Keratinocyte (primary cell): ENCODE measurements at regions not wholly inside any gene's neighbourhood (a gene's known extent, or its start where the extent isn't known, plus 50 kb on each side); places are given as distances from the start of the nearest gene placed in this dataset.

Experiments
- DNase-seq: peaks from one replicate; pipeline ENCODE4 v3.0.0-alpha.2; 2011; ENCODE audit warnings: low read depth, missing footprints, low spot score
- FAIRE-seq: peaks from 2 replicates; lab custom pipeline; 2011; peaks lifted over from hg19 to GRCh38; lab: Jason Lieb, UNC
- H2AFZ ChIP-seq: 2 replicates; pipeline ENCODE4 v1.6.0; 2012; ENCODE audit warnings: low read length, control low read depth, inconsistent platforms; ENCODE audit not compliant: control insufficient read depth
- H3K27ac ChIP-seq: 2 replicates; pipeline ENCODE4 v1.5.1; 2011; ENCODE audit warnings: low read length; ENCODE audit not compliant: control insufficient read depth, insufficient read depth
- H3K27me3 ChIP-seq: 3 replicates; pipeline ENCODE4 v1.6.0; 2011; ENCODE audit warnings: low read length; ENCODE audit not compliant: control insufficient read depth, insufficient read depth; ENCODE audit errors: extremely low read depth
- H3K36me3 ChIP-seq, 2 experiments: 2 replicates in 1 of 2; 3 replicates in 1 of 2; pipeline ENCODE4 v1.5.1; 2011; ENCODE audit warnings: low read length in 2 of 2, mild to moderate bottlenecking in 1 of 2; ENCODE audit not compliant: control insufficient read depth in 2 of 2, insufficient read depth in 2 of 2; ENCODE audit errors: extremely low read depth in 1 of 2
- H3K4me1 ChIP-seq: 3 replicates; pipeline ENCODE4 v1.5.1; 2011; ENCODE audit warnings: low read length; ENCODE audit not compliant: control insufficient read depth, insufficient read depth; ENCODE audit errors: extremely low read depth
- H3K4me2 ChIP-seq: 3 replicates; pipeline ENCODE4 v1.6.0; 2011; ENCODE audit warnings: low read depth, low read length; ENCODE audit not compliant: control insufficient read depth, insufficient read depth; ENCODE audit errors: extremely low read depth
- H3K4me3 ChIP-seq, 3 experiments: fragments of 200-600 bp in 1 of 3; sonication (generic) in 1 of 3; 2 replicates in 2 of 3; 3 replicates in 1 of 3; pipeline ENCODE4 v1.5.1; 2011 to 2016; ENCODE audit warnings: low read length in 3 of 3, mild to moderate bottlenecking in 3 of 3, control low read depth in 2 of 3, inconsistent platforms in 1 of 3, low read depth in 1 of 3, mixed read lengths in 1 of 3, mixed run types in 1 of 3, moderate library complexity in 1 of 3; ENCODE audit not compliant: control insufficient read depth in 2 of 3, insufficient read depth in 2 of 3; ENCODE audit errors: extremely low read depth in 1 of 3
- H3K79me2 ChIP-seq: 2 replicates; pipeline ENCODE4 v1.6.0; 2012; ENCODE audit warnings: low read length; ENCODE audit not compliant: control insufficient read depth, insufficient read depth
- H3K9ac ChIP-seq: 3 replicates; pipeline ENCODE4 v1.6.0; 2011; ENCODE audit warnings: low read length; ENCODE audit not compliant: control insufficient read depth, insufficient read depth; ENCODE audit errors: extremely low read depth
- H3K9me1 ChIP-seq: 3 replicates; pipeline ENCODE4 v1.6.0; 2011; ENCODE audit warnings: low read length; ENCODE audit not compliant: control insufficient read depth, insufficient read depth; ENCODE audit errors: extremely low read depth
- H3K9me3 ChIP-seq: 2 replicates; pipeline ENCODE4 v1.5.1; 2012; ENCODE audit warnings: low read depth, low read length; ENCODE audit not compliant: control insufficient read depth
- H4K20me1 ChIP-seq: 3 replicates; pipeline ENCODE4 v1.6.0; 2011; ENCODE audit warnings: low read length; ENCODE audit not compliant: control insufficient read depth, insufficient read depth; ENCODE audit errors: extremely low read depth
- CTCF ChIP-seq, 3 experiments: IDR thresholded peaks in 1 of 3; conservative IDR thresholded peaks in 1 of 3; optimal IDR thresholded peaks in 1 of 3; 2 replicates in 2 of 3; 3 replicates in 1 of 3; pipeline versions ENCODE3 to v1.5.1; 2011; ENCODE audit warnings: low read length in 3 of 3, mild to moderate bottlenecking in 3 of 3, moderate library complexity in 2 of 3, control low read depth in 1 of 3, inconsistent platforms in 1 of 3; ENCODE audit not compliant: insufficient read depth in 2 of 3; ENCODE audit errors: extremely low read depth in 1 of 3
- EZH2 ChIP-seq: IDR thresholded peaks from one replicate; pipeline ENCODE4 v1.6.1; 2012; ENCODE audit warnings: inconsistent platforms, mild to moderate bottlenecking, low read length, moderate library complexity
- dilution Hi-C: fragments of 300-500 bp; cut with MboI; formaldehyde crosslinking; loops from one replicate; pipeline ENCODE4 v1.7.0; 2020; ENCODE audit warnings: low sequenced_read_pairs; ENCODE audit not compliant: extremely low pct_ligation_motif_present

- DNase-seq (no peak), FAIRE-seq (no peak)
- Histone ChIP-seq H3K27ac (no peak overlapping the region), H4K20me1 (no peaks in the 10 kb centered on the region), H3K9me1 (no peaks in the 10 kb centered on the region), H3K27me3 (no peaks in the 10 kb centered on the region), H3K4me2 (no peak overlapping the region), H3K4me3 (no peak overlapping the region), H3K4me1 (no peaks in the 10 kb centered on the region), H3K9me3 (no peaks in the 10 kb centered on the region), H2AFZ (no peak overlapping the region), H3K79me2 (no peaks in the 10 kb centered on the region), H3K36me3 (no peaks in the 10 kb centered on the region), H3K9ac (no peak overlapping the region)
- TF ChIP-seq EZH2 = no peak
- no peak for TF ChIP-seq CTCF (optimal IDR thresholded peaks at IDR 0.05 in 1 of 3, IDR thresholded peaks at IDR 0.05 in 1 of 3, conservative IDR thresholded peaks at IDR 0.05 in 1 of 3; ENCODE audit: extremely low read depth in 1 of 3, insufficient read depth in 2 of 3, low read length in 3 of 3)
- dilution Hi-C loops = no loop called here
These were observed 261.6 kb downstream of the PLPP3 start for GRCh38 chr1:56317722-56318121.

GRCh38 chr1:56315293-56315942, 263.9 kb downstream of the PLPP3 start:
- no peak for TF ChIP-seq CTCF (optimal IDR thresholded peaks at IDR 0.05 in 1 of 3, IDR thresholded peaks at IDR 0.05 in 1 of 3, conservative IDR thresholded peaks at IDR 0.05 in 1 of 3; ENCODE audit: extremely low read depth in 1 of 3, insufficient read depth in 2 of 3, low read length in 3 of 3)
- no peak for TF ChIP-seq EZH2
- H3K4me1 ChIP-seq = no peaks in the 10 kb centered on the region

More at GRCh38 chr1:56315293-56315942, 263.9 kb downstream of the PLPP3 start:
- H4K20me1 ChIP-seq = no peaks in the 10 kb centered on the region
- no peak overlapping the region for H3K4me2 ChIP-seq
- H3K4me3 ChIP-seq = no peak overlapping the region
- no peaks in the 10 kb centered on the region for H3K9me1 ChIP-seq
- H2AFZ ChIP-seq = no peak overlapping the region
- no peak overlapping the region for H3K27ac ChIP-seq
- H3K9me3 ChIP-seq = no peaks in the 10 kb centered on the region
- no peaks in the 10 kb centered on the region for H3K79me2 ChIP-seq
- DNase-seq (no peak), FAIRE-seq (no peak)
- H3K36me3 ChIP-seq = no peaks in the 10 kb centered on the region
- H3K9ac ChIP-seq = no peak overlapping the region
- no peaks in the 10 kb centered on the region for H3K27me3 ChIP-seq
- dilution Hi-C loops = no loop called here
